ENCODE measurements at regions not wholly inside any gene's neighbourhood (a gene's known extent, or its start where the extent isn't known, plus 50 kb on each side); places are given as distances from the start of the nearest gene placed in this dataset.

- DNase-seq (no peak), ATAC-seq (no peak)
Measured at GRCh38 chr5:107293541-107294210, 377.1 kb downstream of the EFNA5 start.

GRCh38 chr5:107291866-107292265 lies 378.9 kb downstream of the EFNA5 start:
- DNase-seq, result no peak
- ATAC-seq, result no peak

GRCh38 chr5:107290780-107291398 lies 379.8 kb downstream of the EFNA5 start:
- no peak for DNase-seq
- no peak for ATAC-seq

- no peak for DNase-seq
- peak; percentile 87 for ATAC-seq
Measured at GRCh38 chr5:107289030-107289714, 381.6 kb downstream of the EFNA5 start.

GRCh38 chr5:107286447-107287098 lies 384.2 kb downstream of the EFNA5 start:
- ATAC-seq, result no peak
- no peak for DNase-seq

- DNase-seq, result peak; percentile 6
Measured at GRCh38 chr5:107285772-107286171, 385.0 kb downstream of the EFNA5 start.

GRCh38 chr5:107284822-107285525 lies 385.8 kb downstream of the EFNA5 start:
- ATAC-seq, result no peak

More at GRCh38 chr5:107285772-107286171, 385.0 kb downstream of the EFNA5 start:
- peak; percentile 38 for ATAC-seq

GRCh38 chr5:107282061-107282460 lies 388.7 kb downstream of the EFNA5 start:
- DNase-seq (no peak), ATAC-seq (no peak)

More at GRCh38 chr5:107284822-107285525, 385.8 kb downstream of the EFNA5 start:
- no peak for DNase-seq

- no peak for DNase-seq
- ATAC-seq, result no peak
Measured at GRCh38 chr5:107278774-107279173, 392.0 kb downstream of the EFNA5 start.

- no peak for DNase-seq
- ATAC-seq, result no peak
Measured at GRCh38 chr5:107277485-107278125, 393.1 kb downstream of the EFNA5 start.

GRCh38 chr5:107275333-107275732 lies 395.4 kb downstream of the EFNA5 start:
- DNase-seq, result no peak
- no peak for ATAC-seq

GRCh38 chr5:107274571-107274970 lies 396.2 kb downstream of the EFNA5 start:
- no peak for DNase-seq
- no peak for ATAC-seq

- DNase-seq (no peak), ATAC-seq (no peak)
Measured at GRCh38 chr5:107272954-107273353, 397.8 kb downstream of the EFNA5 start.

GRCh38 chr5:107272509-107272908 lies 398.2 kb downstream of the EFNA5 start:
- ATAC-seq (no peak), DNase-seq (no peak)

- ATAC-seq, result no peak
- DNase-seq, result no peak
Measured at GRCh38 chr5:107271682-107272350, 398.9 kb downstream of the EFNA5 start.

- DNase-seq (no peak), ATAC-seq (no peak)
Measured at GRCh38 chr5:107270561-107270960, 400.2 kb downstream of the EFNA5 start.

- ATAC-seq (no peak), DNase-seq (no peak)
Measured at GRCh38 chr5:107269678-107270077, 401.1 kb downstream of the EFNA5 start.

- DNase-seq (no peak), ATAC-seq (no peak)
Measured at GRCh38 chr5:107269256-107269655, 401.5 kb downstream of the EFNA5 start.

- ATAC-seq (no peak), DNase-seq (no peak)
Measured at GRCh38 chr5:107268241-107268640, 402.5 kb downstream of the EFNA5 start.

GRCh38 chr5:107266100-107266499 lies 404.6 kb downstream of the EFNA5 start:
- no peak for DNase-seq
- no peak for ATAC-seq

- no peak for DNase-seq
- no peak for ATAC-seq
Measured at GRCh38 chr5:107265193-107265592, 405.5 kb downstream of the EFNA5 start.
